ENCODE measurements at regions not wholly inside any gene's neighbourhood (a gene's known extent, or its start where the extent isn't known, plus 50 kb on each side); places are given as distances from the start of the nearest gene placed in this dataset.

DNA sequence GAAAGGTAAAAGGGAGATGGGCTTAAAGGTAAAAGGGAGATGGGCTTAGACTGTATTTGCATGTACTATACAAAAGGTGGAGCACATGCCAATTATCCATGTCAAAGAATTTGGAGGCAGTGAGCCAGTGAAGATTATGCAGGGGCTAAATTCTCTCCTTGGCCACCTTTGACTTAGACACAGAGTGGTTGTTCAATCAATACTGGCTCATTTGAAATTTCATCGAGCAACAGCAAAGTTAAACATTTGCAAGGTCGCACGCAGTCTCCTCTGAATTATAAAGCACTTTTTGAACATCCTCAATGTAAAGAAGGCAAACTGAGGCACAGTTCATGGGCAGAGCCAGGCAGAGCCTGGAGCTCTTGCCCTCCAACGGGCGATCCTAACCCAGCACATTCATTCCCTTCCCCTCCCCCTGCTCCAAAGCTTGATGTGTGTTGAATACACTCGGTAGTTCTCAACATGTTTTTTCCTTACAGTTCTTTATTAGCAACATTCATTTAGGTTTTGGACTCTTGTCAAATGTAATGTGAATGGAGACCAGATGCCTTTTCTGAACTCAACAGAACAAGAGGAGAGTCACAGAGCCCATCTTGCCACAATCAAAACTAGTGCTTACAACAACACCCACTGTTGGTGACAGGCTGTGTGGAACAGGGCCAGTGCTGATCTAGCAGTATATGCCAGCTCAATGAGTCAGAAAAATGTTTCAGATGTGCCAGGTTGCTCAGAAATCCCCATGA lies 169.7 kb upstream of the G2E3 start:
- Mint-ChIP-seq H3K27ac (no peak overlapping the region), H3K27me3 (ENCODE audit: insufficient read depth, low read depth, poor library complexity) (no peaks in the 10 kb centered on the region), H3K9me3 (no peaks in the 10 kb centered on the region), H3K4me1 (peaks cover 8% of the 10 kb centered on the region; the same call in 2 of the 3 replicates), H3K4me3 (no peak overlapping the region), H3K36me3 (ENCODE audit: low read depth) (no peaks in the 10 kb centered on the region; the same call in 2 of the 3 replicates)
- H3K4me2 ChIP-seq, result no peak overlapping the region
- TF ChIP-seq ZNF331 (CRISPR knock-in tag; IDR thresholded peaks at IDR 0.05; ENCODE audit: low read depth) (no peak), EZH2 (IDR thresholded peaks at IDR 0.05; ENCODE audit: low read depth, unreplicated experiment) (no peak), POLR2AphosphoS5 (IDR thresholded peaks at IDR 0.05; ENCODE audit: low read depth) (no peak), JUNB (IDR thresholded peaks at IDR 0.05; ENCODE audit: unreplicated experiment) (no peak), ZNF114 (CRISPR knock-in tag; IDR thresholded peaks at IDR 0.05) (no peak), STAT1 (IDR thresholded peaks at IDR 0.05; ENCODE audit: unreplicated experiment) (no peak), NANOG (IDR thresholded peaks at IDR 0.05; ENCODE audit: borderline replicate concordance) (no peak), EZH2phosphoT487 (IDR thresholded peaks at IDR 0.05; ENCODE audit: unreplicated experiment) (no peak), CREB1 (CRISPR knock-in tag; IDR thresholded peaks at IDR 0.05; ENCODE audit: low read depth) (no peak)
- TF ChIP-seq, protein P1, sequence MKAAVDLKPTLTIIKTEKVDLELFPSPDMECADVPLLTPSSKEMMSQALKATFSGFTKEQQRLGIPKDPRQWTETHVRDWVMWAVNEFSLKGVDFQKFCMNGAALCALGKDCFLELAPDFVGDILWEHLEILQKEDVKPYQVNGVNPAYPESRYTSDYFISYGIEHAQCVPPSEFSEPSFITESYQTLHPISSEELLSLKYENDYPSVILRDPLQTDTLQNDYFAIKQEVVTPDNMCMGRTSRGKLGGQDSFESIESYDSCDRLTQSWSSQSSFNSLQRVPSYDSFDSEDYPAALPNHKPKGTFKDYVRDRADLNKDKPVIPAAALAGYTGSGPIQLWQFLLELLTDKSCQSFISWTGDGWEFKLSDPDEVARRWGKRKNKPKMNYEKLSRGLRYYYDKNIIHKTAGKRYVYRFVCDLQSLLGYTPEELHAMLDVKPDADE (IDR thresholded peaks at IDR 0.05), result no peak
- TF ChIP-seq, protein P2, sequence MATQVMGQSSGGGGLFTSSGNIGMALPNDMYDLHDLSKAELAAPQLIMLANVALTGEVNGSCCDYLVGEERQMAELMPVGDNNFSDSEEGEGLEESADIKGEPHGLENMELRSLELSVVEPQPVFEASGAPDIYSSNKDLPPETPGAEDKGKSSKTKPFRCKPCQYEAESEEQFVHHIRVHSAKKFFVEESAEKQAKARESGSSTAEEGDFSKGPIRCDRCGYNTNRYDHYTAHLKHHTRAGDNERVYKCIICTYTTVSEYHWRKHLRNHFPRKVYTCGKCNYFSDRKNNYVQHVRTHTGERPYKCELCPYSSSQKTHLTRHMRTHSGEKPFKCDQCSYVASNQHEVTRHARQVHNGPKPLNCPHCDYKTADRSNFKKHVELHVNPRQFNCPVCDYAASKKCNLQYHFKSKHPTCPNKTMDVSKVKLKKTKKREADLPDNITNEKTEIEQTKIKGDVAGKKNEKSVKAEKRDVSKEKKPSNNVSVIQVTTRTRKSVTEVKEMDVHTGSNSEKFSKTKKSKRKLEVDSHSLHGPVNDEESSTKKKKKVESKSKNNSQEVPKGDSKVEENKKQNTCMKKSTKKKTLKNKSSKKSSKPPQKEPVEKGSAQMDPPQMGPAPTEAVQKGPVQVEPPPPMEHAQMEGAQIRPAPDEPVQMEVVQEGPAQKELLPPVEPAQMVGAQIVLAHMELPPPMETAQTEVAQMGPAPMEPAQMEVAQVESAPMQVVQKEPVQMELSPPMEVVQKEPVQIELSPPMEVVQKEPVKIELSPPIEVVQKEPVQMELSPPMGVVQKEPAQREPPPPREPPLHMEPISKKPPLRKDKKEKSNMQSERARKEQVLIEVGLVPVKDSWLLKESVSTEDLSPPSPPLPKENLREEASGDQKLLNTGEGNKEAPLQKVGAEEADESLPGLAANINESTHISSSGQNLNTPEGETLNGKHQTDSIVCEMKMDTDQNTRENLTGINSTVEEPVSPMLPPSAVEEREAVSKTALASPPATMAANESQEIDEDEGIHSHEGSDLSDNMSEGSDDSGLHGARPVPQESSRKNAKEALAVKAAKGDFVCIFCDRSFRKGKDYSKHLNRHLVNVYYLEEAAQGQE (IDR thresholded peaks at IDR 0.05; ENCODE audit: unreplicated experiment), result no peak
- TF ChIP-seq, protein P3, sequence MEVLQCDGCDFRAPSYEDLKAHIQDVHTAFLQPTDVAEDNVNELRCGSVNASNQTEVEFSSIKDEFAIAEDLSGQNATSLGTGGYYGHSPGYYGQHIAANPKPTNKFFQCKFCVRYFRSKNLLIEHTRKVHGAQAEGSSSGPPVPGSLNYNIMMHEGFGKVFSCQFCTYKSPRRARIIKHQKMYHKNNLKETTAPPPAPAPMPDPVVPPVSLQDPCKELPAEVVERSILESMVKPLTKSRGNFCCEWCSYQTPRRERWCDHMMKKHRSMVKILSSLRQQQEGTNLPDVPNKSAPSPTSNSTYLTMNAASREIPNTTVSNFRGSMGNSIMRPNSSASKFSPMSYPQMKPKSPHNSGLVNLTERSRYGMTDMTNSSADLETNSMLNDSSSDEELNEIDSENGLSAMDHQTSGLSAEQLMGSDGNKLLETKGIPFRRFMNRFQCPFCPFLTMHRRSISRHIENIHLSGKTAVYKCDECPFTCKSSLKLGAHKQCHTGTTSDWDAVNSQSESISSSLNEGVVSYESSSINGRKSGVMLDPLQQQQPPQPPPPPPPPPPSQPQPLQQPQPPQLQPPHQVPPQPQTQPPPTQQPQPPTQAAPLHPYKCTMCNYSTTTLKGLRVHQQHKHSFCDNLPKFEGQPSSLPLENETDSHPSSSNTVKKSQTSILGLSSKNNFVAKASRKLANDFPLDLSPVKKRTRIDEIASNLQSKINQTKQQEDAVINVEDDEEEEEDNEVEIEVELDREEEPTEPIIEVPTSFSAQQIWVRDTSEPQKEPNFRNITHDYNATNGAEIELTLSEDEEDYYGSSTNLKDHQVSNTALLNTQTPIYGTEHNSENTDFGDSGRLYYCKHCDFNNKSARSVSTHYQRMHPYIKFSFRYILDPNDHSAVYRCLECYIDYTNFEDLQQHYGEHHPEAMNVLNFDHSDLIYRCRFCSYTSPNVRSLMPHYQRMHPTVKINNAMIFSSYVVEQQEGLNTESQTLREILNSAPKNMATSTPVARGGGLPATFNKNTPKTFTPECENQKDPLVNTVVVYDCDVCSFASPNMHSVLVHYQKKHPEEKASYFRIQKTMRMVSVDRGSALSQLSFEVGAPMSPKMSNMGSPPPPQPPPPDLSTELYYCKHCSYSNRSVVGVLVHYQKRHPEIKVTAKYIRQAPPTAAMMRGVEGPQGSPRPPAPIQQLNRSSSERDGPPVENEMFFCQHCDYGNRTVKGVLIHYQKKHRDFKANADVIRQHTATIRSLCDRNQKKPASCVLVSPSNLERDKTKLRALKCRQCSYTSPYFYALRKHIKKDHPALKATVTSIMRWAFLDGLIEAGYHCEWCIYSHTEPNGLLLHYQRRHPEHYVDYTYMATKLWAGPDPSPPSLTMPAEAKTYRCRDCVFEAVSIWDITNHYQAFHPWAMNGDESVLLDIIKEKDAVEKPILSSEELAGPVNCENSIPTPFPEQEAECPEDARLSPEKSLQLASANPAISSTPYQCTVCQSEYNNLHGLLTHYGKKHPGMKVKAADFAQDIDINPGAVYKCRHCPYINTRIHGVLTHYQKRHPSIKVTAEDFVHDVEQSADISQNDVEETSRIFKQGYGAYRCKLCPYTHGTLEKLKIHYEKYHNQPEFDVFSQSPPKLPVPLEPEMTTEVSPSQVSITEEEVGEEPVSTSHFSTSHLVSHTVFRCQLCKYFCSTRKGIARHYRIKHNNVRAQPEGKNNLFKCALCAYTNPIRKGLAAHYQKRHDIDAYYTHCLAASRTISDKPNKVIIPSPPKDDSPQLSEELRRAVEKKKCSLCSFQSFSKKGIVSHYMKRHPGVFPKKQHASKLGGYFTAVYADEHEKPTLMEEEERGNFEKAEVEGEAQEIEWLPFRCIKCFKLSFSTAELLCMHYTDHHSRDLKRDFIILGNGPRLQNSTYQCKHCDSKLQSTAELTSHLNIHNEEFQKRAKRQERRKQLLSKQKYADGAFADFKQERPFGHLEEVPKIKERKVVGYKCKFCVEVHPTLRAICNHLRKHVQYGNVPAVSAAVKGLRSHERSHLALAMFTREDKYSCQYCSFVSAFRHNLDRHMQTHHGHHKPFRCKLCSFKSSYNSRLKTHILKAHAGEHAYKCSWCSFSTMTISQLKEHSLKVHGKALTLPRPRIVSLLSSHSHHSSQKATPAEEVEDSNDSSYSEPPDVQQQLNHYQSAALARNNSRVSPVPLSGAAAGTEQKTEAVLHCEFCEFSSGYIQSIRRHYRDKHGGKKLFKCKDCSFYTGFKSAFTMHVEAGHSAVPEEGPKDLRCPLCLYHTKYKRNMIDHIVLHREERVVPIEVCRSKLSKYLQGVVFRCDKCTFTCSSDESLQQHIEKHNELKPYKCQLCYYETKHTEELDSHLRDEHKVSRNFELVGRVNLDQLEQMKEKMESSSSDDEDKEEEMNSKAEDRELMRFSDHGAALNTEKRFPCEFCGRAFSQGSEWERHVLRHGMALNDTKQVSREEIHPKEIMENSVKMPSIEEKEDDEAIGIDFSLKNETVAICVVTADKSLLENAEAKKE (CRISPR knock-in tag; IDR thresholded peaks at IDR 0.05), result no peak
- TF ChIP-seq, protein P4, sequence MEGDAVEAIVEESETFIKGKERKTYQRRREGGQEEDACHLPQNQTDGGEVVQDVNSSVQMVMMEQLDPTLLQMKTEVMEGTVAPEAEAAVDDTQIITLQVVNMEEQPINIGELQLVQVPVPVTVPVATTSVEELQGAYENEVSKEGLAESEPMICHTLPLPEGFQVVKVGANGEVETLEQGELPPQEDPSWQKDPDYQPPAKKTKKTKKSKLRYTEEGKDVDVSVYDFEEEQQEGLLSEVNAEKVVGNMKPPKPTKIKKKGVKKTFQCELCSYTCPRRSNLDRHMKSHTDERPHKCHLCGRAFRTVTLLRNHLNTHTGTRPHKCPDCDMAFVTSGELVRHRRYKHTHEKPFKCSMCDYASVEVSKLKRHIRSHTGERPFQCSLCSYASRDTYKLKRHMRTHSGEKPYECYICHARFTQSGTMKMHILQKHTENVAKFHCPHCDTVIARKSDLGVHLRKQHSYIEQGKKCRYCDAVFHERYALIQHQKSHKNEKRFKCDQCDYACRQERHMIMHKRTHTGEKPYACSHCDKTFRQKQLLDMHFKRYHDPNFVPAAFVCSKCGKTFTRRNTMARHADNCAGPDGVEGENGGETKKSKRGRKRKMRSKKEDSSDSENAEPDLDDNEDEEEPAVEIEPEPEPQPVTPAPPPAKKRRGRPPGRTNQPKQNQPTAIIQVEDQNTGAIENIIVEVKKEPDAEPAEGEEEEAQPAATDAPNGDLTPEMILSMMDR (conservative IDR thresholded peaks at IDR 0.05; ENCODE audit: low read depth in 2 of 2), result no peak
- no peaks in the 10 kb centered on the region for H3K36me3 ChIP-seq (ENCODE audit: insufficient read depth)
- H4K20me1 ChIP-seq (replicated peaks; ENCODE audit: insufficient read depth), result no peaks in the 10 kb centered on the region
- H3F3A ChIP-seq (replicated peaks; ENCODE audit: low read depth), result no peaks in the 10 kb centered on the region
- DNase-seq (ENCODE audit: low spot score) (no peak), ATAC-seq (no peak)
- no peaks in the 10 kb centered on the region for H3K4me1 ChIP-seq (ENCODE audit: insufficient read depth)
- H3K9me2 ChIP-seq (ENCODE audit: insufficient read depth), result no peaks in the 10 kb centered on the region
- no peak overlapping the region; the same call in 1 of the 2 replicates for H2AFZ ChIP-seq
- no peaks in the 10 kb centered on the region for H3K79me2 ChIP-seq (replicated peaks; ENCODE audit: insufficient read depth)
- H3K27me3 ChIP-seq (ENCODE audit: insufficient read depth), result no peaks in the 10 kb centered on the region
- no peak overlapping the region for H3K27ac ChIP-seq (ENCODE audit: low read depth)
- no peak overlapping the region for H3K4me3 ChIP-seq

Data from GM23338 (cell line).